ENCODE measurements at regions not wholly inside any gene's neighbourhood (a gene's known extent, or its start where the extent isn't known, plus 50 kb on each side); places are given as distances from the start of the nearest gene placed in this dataset.
A peak's percentile ranks its signal among the peaks of the same experiment; 100 is the strongest.

- FAIRE-seq: no peak
- TF ChIP-seq, protein P1, sequence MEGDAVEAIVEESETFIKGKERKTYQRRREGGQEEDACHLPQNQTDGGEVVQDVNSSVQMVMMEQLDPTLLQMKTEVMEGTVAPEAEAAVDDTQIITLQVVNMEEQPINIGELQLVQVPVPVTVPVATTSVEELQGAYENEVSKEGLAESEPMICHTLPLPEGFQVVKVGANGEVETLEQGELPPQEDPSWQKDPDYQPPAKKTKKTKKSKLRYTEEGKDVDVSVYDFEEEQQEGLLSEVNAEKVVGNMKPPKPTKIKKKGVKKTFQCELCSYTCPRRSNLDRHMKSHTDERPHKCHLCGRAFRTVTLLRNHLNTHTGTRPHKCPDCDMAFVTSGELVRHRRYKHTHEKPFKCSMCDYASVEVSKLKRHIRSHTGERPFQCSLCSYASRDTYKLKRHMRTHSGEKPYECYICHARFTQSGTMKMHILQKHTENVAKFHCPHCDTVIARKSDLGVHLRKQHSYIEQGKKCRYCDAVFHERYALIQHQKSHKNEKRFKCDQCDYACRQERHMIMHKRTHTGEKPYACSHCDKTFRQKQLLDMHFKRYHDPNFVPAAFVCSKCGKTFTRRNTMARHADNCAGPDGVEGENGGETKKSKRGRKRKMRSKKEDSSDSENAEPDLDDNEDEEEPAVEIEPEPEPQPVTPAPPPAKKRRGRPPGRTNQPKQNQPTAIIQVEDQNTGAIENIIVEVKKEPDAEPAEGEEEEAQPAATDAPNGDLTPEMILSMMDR (IDR thresholded peaks at IDR 0.05; ENCODE audit: insufficient read depth, missing control alignments): no peak
- no peak for DNase-seq (ENCODE audit: insufficient read length, low spot score)
These were observed 366.9 kb downstream of the SIPA1L2 start for GRCh38 chr1:232262991-232263390.

- TF ChIP-seq, protein P1 (IDR thresholded peaks at IDR 0.05; ENCODE audit: insufficient read depth, missing control alignments): no peak
- no peak for FAIRE-seq
- DNase-seq (ENCODE audit: insufficient read length, low spot score): no peak
These were observed 369.1 kb downstream of the SIPA1L2 start for GRCh38 chr1:232260861-232261260.

- FAIRE-seq (peak; percentile 35), DNase-seq (ENCODE audit: insufficient read length, low spot score) (no peak)
These were observed 369.9 kb downstream of the SIPA1L2 start for GRCh38 chr1:232260045-232260444.

GRCh38 chr1:232259333-232259732 lies 370.6 kb downstream of the SIPA1L2 start:
- FAIRE-seq: no peak
- DNase-seq (ENCODE audit: insufficient read length, low spot score): no peak
- TF ChIP-seq, protein P1 (IDR thresholded peaks at IDR 0.05; ENCODE audit: insufficient read depth, missing control alignments): no peak

More at GRCh38 chr1:232260045-232260444, 369.9 kb downstream of the SIPA1L2 start:
- TF ChIP-seq, protein P1 (IDR thresholded peaks at IDR 0.05; ENCODE audit: insufficient read depth, missing control alignments): no peak

- TF ChIP-seq, protein P1 (IDR thresholded peaks at IDR 0.05; ENCODE audit: insufficient read depth, missing control alignments): no peak
- FAIRE-seq (peak; percentile 80), DNase-seq (ENCODE audit: insufficient read length, low spot score) (no peak)
These were observed 377.3 kb downstream of the SIPA1L2 start for GRCh38 chr1:232252546-232253118.

GRCh38 chr1:232250838-232251237 lies 379.1 kb downstream of the SIPA1L2 start:
- peak; percentile 100 for FAIRE-seq
- peak; percentile 45 for DNase-seq (ENCODE audit: insufficient read length, low spot score)
- TF ChIP-seq, protein P1 (IDR thresholded peaks at IDR 0.05; ENCODE audit: insufficient read depth, missing control alignments): no peak

All from D721Med (cell line).